ENCODE measurements at regions not wholly inside any gene's neighbourhood (a gene's known extent, or its start where the extent isn't known, plus 50 kb on each side); places are given as distances from the start of the nearest gene placed in this dataset.
"Not testable (repeated sequence)": the region's sequence is repeated elsewhere in the genome, so short reads cannot be mapped to it uniquely, and the experiment has no call there.

DNA sequence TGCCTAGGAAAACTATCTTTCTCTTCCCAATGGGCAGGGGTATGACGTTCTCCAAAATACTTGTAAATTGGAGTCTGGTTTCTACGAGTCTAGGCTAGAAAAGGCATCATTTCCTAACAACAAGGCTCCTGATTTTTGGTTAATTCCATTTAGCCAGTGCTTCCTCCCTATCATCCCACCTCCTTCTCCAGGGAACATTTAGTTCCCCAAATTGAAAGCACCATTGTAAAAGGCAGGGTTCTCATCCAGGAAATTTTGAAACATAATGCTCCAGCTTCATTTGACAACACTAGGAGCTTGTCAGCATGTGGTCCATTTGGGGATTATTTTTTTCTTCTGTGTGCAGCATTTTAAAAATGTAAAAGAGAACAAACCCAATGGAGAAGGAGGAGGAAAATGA lies 256.5 kb upstream of the GRIA1 start:
- Mint-ChIP-seq H3K27ac (no peak overlapping the region), H3K9me3 (peaks cover 7% of the 10 kb centered on the region)
- intact Hi-C loops (cut with micrococcal nuclease) = no loop called here

DNA sequence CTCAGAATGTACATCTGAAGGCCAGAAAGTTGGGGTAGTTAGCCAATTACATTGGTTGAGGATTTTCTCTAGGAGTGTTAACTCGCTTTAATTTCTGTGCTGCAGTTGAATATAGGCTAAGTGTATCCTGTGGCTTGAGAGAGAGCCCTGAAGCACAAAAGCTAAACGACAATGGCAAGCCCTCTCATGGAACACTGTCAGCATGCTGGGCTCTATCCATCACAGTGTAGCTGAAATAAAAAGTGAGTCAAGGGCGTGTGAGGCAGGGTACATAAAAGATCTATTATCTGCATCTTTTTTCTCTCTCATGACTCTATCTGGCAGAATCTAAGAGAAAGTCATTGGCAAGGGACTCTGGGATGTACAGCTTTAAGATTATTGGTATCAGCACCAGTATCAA lies 254.2 kb upstream of the GRIA1 start:
- no peaks in the 10 kb centered on the region for H3K27me3 Mint-ChIP-seq (ENCODE audit: low read depth)
- intact Hi-C loops (cut with micrococcal nuclease) = no loop called here
- H3K4me1 Mint-ChIP-seq (ENCODE audit: low read depth) = no peaks in the 10 kb centered on the region
- no peak overlapping the region for H3K4me3 Mint-ChIP-seq
- H3K9me3 Mint-ChIP-seq = peaks cover 6% of the 10 kb centered on the region
- H3K36me3 Mint-ChIP-seq (ENCODE audit: low read depth) = no peaks in the 10 kb centered on the region
- CTCF ChIA-PET = no interaction called here
- H3K27ac Mint-ChIP-seq = no peak overlapping the region
- no peak for DNase-seq

More for the DNA sequence above, 256.5 kb upstream of the GRIA1 start:
- Mint-ChIP-seq H3K4me3 (no peak overlapping the region), H3K27me3 (ENCODE audit: low read depth) (no peaks in the 10 kb centered on the region), H3K36me3 (ENCODE audit: low read depth) (no peaks in the 10 kb centered on the region), H3K4me1 (ENCODE audit: low read depth) (no peaks in the 10 kb centered on the region)
- CTCF ChIA-PET = no interaction called here
- no peak for DNase-seq

DNA sequence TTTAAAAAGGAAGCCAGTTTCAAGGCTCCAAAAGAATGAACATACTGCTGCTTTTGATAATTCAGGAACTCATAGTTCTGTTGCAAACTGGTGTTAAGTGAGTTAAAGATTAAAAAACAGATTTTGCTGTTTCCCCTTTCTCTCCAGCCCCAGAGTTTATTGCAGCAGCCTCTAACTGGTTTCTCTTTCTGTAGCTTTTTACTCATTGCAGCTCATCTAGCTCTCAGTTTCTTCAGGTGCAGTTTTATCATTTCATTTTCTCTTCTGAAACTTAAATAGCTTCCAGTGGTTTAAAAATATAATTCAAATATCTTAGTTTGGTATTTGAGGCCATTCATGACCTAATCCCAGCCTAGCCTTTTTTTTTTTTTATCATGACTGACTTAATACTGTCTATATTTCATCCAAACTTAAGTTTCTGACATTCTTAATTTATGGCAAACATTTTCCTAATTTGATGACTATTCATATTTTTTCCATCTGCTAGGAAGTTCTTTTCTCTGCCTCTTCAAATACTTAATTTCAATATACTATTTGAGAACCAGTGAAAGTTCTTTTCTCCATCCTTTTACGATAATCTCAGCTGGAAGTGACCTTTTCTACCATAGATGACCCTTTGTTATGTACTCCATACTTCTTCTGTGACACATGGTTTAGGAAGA lies 252.7 kb upstream of the GRIA1 start:
- H3K27me3 Mint-ChIP-seq (ENCODE audit: low read depth) = no peaks in the 10 kb centered on the region
- H3K4me3 Mint-ChIP-seq = no peak overlapping the region
- peaks cover 6% of the 10 kb centered on the region for H3K9me3 Mint-ChIP-seq
- H3K27ac Mint-ChIP-seq = no peak overlapping the region
- CTCF ChIA-PET = no interaction called here
- H3K4me1 Mint-ChIP-seq (ENCODE audit: low read depth) = no peaks in the 10 kb centered on the region
- intact Hi-C loops (cut with micrococcal nuclease) = no loop called here
- no peak for DNase-seq
- H3K36me3 Mint-ChIP-seq (ENCODE audit: low read depth) = no peaks in the 10 kb centered on the region

DNA sequence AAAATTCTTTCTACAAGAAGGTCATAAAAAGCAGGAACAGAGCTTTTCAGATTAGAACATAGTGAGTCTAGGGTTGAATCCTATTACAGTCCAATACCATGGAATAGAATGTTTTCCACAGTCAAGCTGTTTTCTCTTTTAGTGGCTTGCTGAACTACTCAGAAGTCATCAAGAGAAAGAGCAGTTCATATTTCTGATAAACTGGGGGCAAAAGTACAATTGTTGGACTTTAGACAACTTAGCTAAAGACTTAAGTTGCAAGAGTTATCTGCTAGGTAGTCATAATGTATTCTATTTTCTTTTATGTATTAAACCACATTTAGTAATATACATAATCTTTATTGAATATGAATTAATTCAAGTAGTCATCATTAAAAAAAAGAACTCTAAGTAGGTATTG lies 233.1 kb upstream of the GRIA1 start:
- intact Hi-C loops (cut with micrococcal nuclease) = no loop called here
- Mint-ChIP-seq H3K27ac (no peak overlapping the region), H3K27me3 (ENCODE audit: low read depth) (no peaks in the 10 kb centered on the region), H3K9me3 (no peaks in the 10 kb centered on the region), H3K36me3 (ENCODE audit: low read depth) (no peaks in the 10 kb centered on the region), H3K4me1 (ENCODE audit: low read depth) (no peaks in the 10 kb centered on the region), H3K4me3 (no peak overlapping the region)
- no peak for DNase-seq
- CTCF ChIA-PET = no interaction called here

DNA sequence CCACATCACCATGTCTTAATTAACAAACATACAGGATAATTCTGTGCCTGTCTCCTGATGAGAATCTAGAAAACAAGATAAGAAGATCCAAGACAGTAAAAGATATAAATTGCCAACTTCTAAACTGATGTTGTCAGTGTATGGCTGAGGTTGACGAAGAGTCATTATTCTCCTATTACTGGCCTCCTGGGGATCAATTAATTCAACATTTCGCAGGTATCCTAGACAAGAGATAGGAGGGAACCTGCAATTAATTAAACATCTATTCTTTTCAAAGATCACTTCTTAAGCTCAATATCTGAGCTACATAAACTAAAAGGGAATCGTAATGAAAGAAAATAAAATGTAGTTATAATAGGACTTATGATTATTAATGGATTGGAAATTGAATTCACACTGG lies 232.0 kb upstream of the GRIA1 start:
- intact Hi-C loops (cut with micrococcal nuclease) = no loop called here
- Mint-ChIP-seq H3K27ac (no peak overlapping the region), H3K36me3 (ENCODE audit: low read depth) (no peaks in the 10 kb centered on the region), H3K4me1 (ENCODE audit: low read depth) (no peaks in the 10 kb centered on the region), H3K4me3 (no peak overlapping the region), H3K27me3 (ENCODE audit: low read depth) (no peaks in the 10 kb centered on the region), H3K9me3 (no peaks in the 10 kb centered on the region)
- CTCF ChIA-PET = no interaction called here
- DNase-seq = no peak

DNA sequence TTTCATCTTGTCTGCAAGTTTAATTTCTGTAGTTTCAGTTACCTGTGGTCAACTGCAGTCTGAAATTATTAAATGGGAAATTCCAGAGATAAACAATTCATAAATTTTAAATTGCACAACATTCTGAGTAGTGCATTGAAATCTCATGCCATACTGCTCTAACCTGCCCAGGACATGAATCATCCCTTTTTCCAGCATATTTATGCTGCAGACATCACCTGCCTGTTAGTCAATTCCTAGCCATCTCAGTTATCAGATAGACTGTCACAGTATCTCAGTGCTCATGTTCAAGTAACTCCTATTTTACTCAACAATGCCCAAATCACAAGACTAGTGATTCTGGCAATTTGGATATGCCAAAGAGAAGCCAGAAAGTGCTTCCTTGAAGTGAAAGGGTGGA lies 223.0 kb upstream of the GRIA1 start:
- CTCF ChIA-PET = no interaction called here
- Mint-ChIP-seq H3K4me3 (no peak overlapping the region), H3K9me3 (peaks cover 2% of the 10 kb centered on the region), H3K27me3 (ENCODE audit: low read depth) (no peaks in the 10 kb centered on the region), H3K27ac (no peak overlapping the region), H3K4me1 (ENCODE audit: low read depth) (no peaks in the 10 kb centered on the region), H3K36me3 (ENCODE audit: low read depth) (no peaks in the 10 kb centered on the region)
- DNase-seq = no peak
- intact Hi-C loops (cut with micrococcal nuclease) = no loop called here

DNA sequence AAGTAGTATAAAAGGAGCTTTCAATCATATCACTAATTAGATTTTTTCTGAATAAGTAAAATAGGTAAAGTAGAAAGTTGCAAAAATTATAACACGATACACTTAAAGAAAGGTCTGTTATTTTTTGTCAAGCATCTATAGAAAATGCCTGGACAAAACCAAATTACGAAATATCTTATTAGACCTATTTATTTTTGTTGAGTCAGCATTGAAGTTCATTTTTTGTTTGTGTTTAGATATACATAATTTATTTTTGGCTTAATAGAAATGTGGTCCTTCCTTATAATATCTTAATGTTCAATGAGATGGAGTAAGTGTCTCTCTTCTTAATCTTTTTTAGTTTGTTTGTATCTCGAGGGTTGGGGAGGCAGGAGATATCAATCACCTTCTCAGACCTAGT lies 214.8 kb upstream of the GRIA1 start:
- no peaks in the 10 kb centered on the region for H3K4me1 Mint-ChIP-seq (ENCODE audit: low read depth)
- peaks cover 5% of the 10 kb centered on the region for H3K9me3 Mint-ChIP-seq
- H3K27me3 Mint-ChIP-seq (ENCODE audit: low read depth) = no peaks in the 10 kb centered on the region
- no peak for DNase-seq
- H3K36me3 Mint-ChIP-seq (ENCODE audit: low read depth) = no peaks in the 10 kb centered on the region
- no peak overlapping the region for H3K27ac Mint-ChIP-seq
- intact Hi-C loops (cut with micrococcal nuclease) = no loop called here
- CTCF ChIA-PET = no interaction called here
- no peak overlapping the region for H3K4me3 Mint-ChIP-seq

DNA sequence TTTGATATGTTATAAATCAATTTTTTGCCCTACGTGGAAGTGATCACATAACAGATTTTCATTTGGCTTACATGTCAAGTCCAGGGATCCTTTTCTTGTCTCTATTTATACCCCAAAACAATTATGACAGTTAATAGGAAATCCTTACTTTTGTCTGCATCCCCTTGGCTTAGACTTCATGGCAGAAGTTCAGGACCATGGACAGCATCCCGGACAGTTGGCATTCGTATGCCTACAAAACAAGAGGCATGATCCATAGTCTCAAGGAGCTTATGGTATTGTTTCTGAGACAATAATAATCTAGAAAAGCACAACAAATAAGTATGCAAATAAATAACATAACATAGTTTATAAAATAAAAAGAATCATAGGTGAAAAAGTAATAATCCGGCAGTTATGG lies 214.3 kb upstream of the GRIA1 start:
- H3K9me3 Mint-ChIP-seq = peaks cover 5% of the 10 kb centered on the region
- CTCF ChIA-PET = no interaction called here
- no peaks in the 10 kb centered on the region for H3K4me1 Mint-ChIP-seq (ENCODE audit: low read depth)
- peak; percentile 33 for DNase-seq
- no peak overlapping the region for H3K4me3 Mint-ChIP-seq
- intact Hi-C loops (cut with micrococcal nuclease) = no loop called here
- H3K36me3 Mint-ChIP-seq (ENCODE audit: low read depth) = no peaks in the 10 kb centered on the region
- H3K27me3 Mint-ChIP-seq (ENCODE audit: low read depth) = no peaks in the 10 kb centered on the region
- no peak overlapping the region for H3K27ac Mint-ChIP-seq

DNA sequence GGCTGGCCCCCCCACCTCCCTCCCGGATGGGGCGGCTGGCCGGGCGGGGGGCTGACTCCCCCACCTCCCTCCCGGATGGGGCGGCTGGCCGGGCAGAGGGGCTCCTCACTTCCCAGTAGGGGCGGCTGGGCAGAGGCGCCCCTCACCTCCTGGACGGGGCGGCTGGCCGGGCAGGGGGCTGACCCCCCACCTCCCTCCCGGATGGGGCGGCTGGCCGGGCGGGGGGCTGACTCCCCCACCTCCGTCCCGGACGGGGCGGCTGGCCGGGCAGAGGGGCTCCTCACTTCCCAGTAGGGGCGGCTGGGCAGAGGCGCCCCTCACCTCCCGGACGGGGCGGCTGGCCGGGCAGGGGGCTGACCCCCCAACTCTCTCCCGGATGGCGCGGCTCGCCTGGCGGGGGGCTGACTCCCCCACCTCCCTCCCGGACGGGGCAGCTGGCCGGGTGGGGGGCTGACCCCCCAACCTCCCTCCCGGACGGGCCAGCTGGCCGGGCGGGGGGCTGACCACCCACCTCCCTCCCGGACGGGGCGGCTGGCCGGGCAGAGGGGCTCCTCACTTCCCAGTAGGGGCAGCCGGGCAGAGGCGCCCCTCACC lies 194.1 kb upstream of the GRIA1 start:
- H3K4me1 Mint-ChIP-seq (ENCODE audit: low read depth); CTCF ChIA-PET; H3K27me3 Mint-ChIP-seq (ENCODE audit: low read depth); DNase-seq; intact Hi-C loops (cut with micrococcal nuclease); H3K4me3 Mint-ChIP-seq; H3K36me3 Mint-ChIP-seq (ENCODE audit: low read depth); H3K27ac Mint-ChIP-seq; H3K9me3 Mint-ChIP-seq: not testable (repeated sequence)

DNA sequence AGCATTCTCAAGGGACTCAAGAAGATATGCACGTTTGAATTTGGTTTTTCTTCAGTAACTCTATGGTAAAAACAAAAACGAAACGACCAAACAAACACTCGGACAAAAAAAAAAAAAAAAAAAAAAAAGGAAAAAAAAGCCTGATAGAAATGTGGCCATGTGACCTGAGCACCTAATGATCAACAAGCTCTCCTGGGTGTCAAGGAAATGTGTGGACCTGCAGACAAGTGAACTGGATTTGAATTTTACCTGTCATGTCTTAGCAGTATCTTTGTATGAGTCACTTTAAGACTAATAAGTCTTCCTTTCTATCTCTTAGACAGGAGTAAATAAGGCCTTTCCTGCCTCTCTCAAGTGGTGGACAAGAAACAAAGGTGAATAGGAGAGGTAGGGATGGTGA lies 190.6 kb upstream of the GRIA1 start:
- H3K4me3 Mint-ChIP-seq = no peak overlapping the region
- no peak for DNase-seq
- H3K9me3 Mint-ChIP-seq = peaks cover 5% of the 10 kb centered on the region
- CTCF ChIA-PET = interaction anchor here (0.8 kb wide), 1 partner anchor 465 kb away, joined by 3 read pairs; no protein-coding TSS in a partner anchor
- H3K27me3 Mint-ChIP-seq (ENCODE audit: low read depth) = no peaks in the 10 kb centered on the region
- H3K4me1 Mint-ChIP-seq (ENCODE audit: low read depth) = no peaks in the 10 kb centered on the region
- H3K36me3 Mint-ChIP-seq (ENCODE audit: low read depth) = no peaks in the 10 kb centered on the region
- intact Hi-C loops (cut with micrococcal nuclease) = no loop called here
- no peak overlapping the region for H3K27ac Mint-ChIP-seq

DNA sequence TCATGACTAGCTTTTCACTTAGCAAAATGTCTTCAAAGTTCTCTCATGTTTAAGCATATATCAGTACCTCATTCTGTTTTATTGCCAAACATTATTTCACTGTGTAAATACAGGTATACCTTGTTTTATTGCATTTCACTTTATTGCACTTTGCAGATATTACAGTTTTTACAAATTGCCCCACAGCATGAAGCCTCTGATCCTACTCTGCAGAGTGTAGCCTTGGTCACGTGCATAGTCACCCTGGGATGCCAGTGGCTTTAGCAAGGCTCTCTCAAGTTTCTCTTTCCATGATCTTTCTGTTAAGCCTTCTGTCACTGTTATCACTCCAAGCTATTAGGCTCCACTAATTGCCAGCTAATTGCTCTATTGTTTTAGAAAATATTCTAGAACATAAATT lies 182.2 kb upstream of the GRIA1 start:
- CTCF ChIA-PET = no interaction called here
- no peak overlapping the region for H3K4me3 Mint-ChIP-seq
- no peak overlapping the region for H3K27ac Mint-ChIP-seq
- H3K9me3 Mint-ChIP-seq = peaks cover 3% of the 10 kb centered on the region
- no peak for DNase-seq
- intact Hi-C loops (cut with micrococcal nuclease) = no loop called here
- no peaks in the 10 kb centered on the region for H3K4me1 Mint-ChIP-seq (ENCODE audit: low read depth)
- H3K27me3 Mint-ChIP-seq (ENCODE audit: low read depth) = no peaks in the 10 kb centered on the region
- no peaks in the 10 kb centered on the region for H3K36me3 Mint-ChIP-seq (ENCODE audit: low read depth)

DNA sequence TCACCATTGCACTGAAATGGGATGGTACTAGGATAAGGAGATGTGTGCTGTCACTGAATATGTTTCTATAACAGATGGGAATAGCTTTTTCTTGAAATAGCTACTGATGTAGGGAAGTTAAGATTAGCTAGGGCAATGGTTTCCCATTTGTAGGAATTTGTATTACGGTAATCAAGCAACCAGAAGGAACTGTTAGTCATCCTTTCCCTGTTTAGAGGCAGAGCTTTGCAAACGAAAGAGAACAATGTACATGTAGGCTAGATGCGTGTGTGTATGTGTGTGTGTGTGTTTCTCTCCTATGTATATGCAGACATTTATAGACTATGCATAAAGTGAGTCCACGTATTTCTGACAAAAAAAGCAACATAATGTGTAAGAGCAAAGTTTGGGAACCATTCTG lies 171.9 kb upstream of the GRIA1 start:
- Mint-ChIP-seq H3K36me3 (ENCODE audit: low read depth) (no peaks in the 10 kb centered on the region), H3K4me3 (no peak overlapping the region), H3K27ac (no peak overlapping the region), H3K4me1 (ENCODE audit: low read depth) (no peaks in the 10 kb centered on the region), H3K9me3 (peaks cover 4% of the 10 kb centered on the region), H3K27me3 (ENCODE audit: low read depth) (no peaks in the 10 kb centered on the region)
- intact Hi-C loops (cut with micrococcal nuclease) = no loop called here
- no peak for DNase-seq
- CTCF ChIA-PET = interaction anchor here (0.9 kb wide), 1 partner anchor 9 kb away, joined by 3 read pairs; no protein-coding TSS in a partner anchor

DNA sequence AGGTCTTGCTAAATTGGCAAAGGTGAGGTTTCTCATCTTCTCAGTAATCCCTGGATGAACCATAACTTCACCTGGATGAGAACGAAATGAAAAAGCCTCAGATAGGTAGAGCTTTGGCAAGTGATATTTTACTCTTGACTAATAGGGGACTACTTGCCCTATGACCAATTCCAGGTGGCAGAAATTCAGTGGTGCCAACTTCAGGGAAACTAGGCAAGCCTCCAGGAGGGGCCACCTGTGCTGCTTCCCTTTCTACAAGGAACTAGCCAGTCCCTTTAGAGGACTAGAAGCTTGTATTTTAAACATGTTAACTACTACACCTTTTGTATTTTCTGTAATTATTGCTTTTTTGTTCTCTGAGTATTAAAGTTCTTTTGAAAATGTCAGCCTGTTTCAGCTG lies 169.0 kb upstream of the GRIA1 start:
- Mint-ChIP-seq H3K27ac (no peak overlapping the region), H3K4me1 (ENCODE audit: low read depth) (no peaks in the 10 kb centered on the region), H3K9me3 (peaks cover 4% of the 10 kb centered on the region), H3K36me3 (ENCODE audit: low read depth) (no peaks in the 10 kb centered on the region), H3K27me3 (ENCODE audit: low read depth) (no peaks in the 10 kb centered on the region), H3K4me3 (no peak overlapping the region)
- CTCF ChIA-PET = no interaction called here
- no peak for DNase-seq
- intact Hi-C loops (cut with micrococcal nuclease) = no loop called here

All from activated naive CD4-positive, alpha-beta T cell treated with anti-CD3 and anti-CD28 coated beads for 36 hours (primary cell).